Inflammatory macrophage treated with lipopolysaccharide for 1 hour (primary cell): ENCODE measurements at regions not wholly inside any gene's neighbourhood (a gene's known extent, or its start where the extent isn't known, plus 50 kb on each side); places are given as distances from the start of the nearest gene placed in this dataset.

ENCODE experiments used
- DNase-seq, 2 donors: peaks; one replicate each; pipeline ENCODE4 v3.0.0-alpha.2; 2020 to 2022

DNA sequence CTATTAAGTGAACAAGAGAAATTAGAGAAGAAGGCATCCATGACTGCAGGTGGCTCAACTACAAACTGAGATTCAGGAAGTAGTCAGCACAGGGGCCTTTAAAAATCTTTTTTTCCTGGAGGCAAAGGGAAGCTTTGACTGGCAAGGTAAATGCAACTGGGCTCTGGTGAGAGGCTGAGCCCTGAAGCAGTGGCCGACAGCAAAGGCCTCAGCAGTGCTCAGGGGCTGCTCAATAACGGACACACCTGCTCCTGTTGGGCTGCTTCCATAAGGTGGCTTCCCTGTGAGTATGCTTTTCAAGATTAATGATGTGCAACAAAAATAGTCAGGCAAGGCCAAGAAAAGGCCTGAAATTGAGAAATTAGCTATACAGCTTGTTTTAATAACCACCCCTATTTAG, 134.2 kb upstream of the RGMB start:
- DNase-seq: no peak

DNA sequence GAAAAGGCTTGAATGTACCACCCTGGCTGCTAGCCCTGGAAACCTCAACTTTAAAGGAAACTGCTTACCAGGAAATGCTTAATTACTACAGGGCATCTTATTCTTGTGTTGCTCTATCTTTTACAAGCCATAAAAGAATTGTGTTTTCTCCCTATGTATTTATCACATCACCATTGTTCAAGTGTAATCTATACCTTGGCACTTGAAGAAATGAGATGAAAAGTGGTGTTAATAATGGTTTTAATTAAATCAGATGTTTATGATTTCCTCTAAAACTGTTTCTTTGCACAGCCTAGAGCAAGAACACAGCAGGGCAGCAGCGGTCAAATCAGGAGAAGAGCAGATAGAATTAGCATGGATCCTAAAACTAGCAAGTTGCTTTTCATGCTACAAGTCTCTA, 131.8 kb upstream of the RGMB start:
- no peak for DNase-seq

DNA sequence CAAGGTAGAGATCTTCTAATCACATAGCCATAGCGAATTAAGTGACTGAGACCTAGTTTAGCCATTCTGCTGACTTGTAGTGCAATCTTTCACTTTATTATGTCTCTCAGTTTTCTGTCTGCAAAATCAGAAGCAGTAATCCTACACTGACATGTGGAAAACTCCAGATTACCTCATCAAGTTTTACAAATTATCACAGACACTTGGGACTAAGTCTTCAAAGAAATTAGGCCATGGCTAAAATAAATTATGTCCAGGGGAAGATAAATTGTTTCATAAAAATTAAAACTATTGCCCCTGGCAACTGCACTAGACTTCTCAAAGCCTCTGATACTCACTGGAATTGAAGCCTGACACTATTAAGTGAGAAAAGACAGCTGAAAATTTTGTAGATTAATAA, 129.9 kb upstream of the RGMB start:
- DNase-seq: no peak

DNA sequence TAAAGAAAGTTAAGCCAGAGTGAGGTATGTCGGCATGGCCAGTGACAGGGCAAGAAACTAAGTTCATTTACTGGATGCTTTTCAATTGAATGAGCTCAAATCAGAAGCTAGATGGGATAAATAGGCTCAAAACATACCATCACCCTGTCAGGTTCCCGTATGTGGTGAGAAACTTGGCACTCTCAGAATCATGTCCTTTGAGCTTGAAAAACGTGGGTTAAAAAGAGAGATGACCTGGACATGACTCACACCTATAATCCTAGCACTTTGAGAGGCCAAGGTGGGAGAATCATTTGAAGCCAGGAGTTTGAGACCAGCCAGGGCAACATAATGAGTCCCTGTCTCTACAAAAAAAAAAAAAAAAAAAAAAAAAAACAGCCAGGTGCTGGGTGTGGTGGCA, 121.7 kb upstream of the RGMB start:
- DNase-seq: no peak

DNA sequence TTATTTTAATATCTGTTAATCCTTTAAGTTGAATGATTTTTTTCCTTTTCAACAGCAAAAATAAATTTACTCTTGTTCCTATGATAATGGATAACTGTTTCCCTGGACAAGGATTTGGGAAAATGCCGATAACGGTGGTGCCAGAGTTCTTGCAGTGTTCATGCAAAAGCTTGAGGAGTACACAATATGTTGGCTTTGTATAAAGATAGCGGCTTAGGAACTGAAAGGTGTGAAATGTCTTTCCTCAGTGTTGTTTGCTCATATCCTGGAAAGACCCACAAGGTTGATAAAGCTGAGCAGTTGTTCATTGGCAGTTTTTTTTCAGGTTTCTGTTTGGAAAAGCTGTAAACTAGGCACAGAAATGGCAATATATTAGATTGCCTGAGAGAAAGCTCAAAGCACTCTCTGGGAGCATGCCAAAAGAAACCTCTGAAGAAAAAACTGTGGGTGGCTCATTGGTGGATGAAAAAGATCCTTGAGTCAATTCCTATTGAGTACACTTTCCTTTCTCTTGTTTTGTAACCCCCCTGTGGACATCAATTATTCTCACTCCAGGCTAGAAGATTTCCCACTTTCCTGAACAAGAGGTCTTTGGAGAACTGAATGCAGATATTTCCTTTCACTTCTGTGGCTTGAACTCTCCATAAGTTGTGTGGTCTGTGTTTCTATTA, 117.2 kb upstream of the RGMB start:
- no peak for DNase-seq

DNA sequence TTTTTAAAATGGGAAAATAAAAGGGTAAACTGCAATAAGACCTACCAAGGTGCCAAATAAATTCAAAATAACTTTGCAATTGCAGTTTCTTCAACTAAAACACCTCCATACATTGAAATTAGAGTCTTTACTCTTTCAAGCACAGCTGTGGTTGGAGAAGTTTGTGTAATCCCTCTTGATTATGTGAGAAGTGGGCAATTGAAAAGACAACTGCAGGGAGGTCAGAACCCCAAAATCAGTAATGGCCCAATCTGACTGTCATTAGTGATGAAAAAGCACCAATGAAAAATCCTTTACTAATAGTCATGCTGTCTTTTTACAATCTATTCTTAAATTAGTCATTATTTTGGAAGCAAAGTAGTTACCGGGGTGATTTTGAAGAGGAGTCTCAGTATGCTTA, 116.7 kb upstream of the RGMB start:
- DNase-seq: no peak

DNA sequence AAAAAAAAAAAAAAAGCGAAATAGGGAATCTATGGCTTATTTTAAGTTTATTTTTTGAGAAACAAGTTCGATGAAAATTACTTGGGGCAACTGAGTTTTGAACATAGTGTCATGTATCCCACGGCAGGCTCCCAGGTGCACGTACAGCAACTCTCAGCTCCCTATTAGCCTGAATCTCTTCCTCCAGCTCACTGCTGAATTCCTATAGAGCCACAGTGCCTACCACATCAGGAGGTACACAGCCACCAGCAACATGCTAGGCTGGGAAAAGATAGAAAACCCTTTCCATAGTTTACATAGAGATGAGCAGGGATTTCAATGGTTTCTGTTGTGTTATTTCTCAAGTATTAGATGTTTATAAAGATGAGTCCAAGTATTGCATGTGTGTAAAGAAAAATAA, 115.9 kb upstream of the RGMB start:
- no peak for DNase-seq

DNA sequence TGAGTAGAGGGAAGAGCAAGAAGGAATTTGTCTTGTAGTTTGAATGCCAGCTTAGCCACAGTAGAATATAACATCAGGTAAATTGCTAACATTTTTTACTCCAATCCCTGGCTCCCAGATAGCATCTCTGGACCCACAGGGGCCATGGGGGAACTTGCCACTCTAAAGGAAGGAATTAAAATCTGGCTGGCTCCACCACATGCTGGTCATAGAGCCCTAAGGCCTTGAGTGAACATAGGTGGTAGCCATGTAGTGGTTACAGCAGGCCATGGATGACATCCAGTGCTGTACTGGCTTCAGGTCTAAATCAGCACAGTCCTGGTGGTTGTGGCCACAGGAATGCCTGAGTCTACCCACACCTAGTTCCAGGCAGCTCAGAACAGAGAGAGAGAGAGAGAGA, 109.9 kb upstream of the RGMB start:
- DNase-seq: no peak

DNA sequence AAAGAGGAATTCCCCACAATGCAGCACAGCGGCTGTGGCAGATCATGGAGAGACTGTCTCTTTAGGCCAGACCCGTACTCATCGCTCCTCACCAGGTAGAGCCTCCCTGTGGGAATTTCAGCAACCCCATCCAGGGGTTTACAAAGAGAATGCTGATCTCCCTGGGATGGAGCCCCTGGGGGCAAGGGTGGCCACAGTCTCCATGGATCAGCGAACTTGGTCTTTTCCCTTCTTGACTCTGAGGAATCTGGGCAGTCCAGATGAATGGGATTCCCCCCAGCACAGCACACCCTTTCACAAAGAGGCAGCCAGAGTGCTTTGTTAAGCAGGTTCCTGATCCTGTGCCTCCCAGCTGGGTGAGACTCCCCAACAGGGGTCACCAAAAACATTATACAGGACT, 108.7 kb upstream of the RGMB start:
- DNase-seq: no peak

DNA sequence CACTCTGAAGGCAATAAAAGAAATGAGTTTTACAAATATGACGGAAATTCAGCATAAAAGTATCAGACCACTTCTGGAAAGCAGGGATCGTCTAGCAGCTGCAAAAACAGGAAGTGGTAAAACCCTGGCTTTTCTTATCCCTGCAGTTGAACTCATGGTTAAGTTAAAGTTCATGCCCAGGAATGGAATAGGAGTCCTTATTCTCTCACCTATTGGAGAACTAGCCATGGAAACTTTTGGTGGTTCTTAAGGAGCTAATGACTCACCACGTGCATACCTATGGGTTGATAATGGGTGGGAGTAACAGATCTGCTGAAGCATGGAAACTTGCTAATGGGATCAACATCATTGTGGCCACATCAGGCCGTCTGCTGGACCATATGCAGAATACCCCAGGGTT, 93.5 kb upstream of the RGMB start:
- DNase-seq: no peak

DNA sequence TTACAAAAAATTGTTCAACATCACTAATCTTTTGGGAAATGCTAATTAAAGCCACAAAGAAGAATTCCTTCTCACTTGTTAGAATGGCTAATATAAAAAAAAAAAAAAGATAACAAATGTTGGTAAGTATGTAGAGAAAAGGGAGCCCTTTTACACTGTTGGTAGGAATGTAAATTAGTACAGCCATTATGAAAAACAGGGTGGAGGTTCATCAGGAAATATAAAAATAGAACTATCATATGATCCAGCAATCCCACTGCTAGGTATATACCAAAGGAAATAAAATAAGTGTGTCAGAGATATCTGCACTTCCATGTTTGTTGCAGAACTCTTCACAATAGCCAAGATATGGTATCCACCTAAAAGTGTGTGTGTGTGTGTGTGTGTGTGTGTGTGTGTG, 83.5 kb upstream of the RGMB start:
- no peak for DNase-seq

DNA sequence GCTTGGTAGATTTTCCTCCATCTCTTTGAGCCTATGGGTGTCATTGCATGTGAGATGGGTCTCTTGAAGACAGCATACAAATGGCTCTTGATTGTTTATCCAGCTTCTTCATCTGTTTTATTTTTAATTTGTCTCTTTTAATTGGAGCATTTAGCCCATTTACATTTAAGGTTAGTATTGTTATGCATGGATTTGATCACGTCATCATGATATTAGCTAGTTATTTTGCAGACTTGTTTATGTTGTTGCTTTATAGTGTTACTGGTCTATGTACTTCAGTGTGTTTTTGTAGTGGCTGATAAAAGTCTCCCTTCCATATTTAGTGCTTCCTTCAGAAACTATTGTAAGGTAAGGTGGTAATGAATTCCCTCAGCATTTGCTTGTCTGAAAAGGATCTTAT, 78.6 kb upstream of the RGMB start:
- DNase-seq: no peak

DNA sequence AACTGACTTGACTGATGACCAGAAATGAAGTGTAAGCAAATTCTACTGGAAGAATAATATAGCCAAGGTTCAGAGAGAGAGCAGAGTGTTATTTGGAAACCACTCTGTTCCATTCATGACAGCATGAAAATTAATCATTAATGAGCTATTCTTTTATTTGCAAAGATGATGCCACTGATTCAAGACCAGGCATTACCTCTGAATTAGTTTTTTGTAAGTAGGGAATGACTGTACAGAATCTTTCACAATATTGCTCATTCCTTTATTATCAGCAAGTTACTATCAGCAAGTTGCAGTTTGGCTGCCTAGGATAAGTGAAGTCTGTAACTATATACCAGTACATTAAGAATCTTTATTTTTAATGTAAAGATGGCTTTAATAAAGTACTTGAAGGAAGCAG, 75.1 kb upstream of the RGMB start:
- DNase-seq: no peak

DNA sequence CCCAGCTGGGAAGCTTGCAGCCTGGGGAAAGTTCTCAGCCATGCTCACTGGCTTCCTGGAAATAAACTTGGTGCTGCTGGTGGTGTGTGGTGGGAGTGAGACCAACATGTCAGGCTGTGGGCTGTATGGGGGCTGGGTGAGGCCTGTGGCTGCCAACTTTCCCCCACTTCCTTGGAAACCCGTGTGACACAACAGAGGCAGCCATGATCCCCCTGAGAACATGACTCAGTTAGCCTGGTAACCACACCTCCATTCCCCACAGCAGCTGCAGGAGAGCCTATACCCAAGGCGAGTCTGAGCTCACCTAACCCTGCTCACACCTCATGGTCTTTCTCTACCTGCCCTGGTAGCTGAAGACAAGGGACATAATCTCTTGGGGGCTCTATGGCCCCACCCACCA, 72.7 kb upstream of the RGMB start:
- DNase-seq: no peak

DNA sequence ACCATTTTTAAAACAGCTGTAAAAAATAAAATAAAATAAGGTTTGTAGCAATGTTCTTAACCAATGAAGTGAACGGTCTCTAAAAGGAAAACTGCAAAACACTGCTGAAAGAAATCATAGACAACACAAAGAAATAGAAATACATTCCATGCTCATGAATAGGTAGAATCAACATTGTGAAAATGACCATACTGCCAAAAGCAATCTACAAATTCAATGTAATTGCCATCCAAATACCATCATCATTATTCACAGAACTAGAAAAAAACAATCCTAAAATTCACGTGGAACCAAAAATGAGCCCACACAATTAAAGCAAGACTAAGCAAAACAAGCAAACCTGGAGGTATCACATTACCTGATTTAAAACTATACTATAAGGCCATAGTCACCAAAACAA, 67.6 kb upstream of the RGMB start:
- DNase-seq: no peak

DNA sequence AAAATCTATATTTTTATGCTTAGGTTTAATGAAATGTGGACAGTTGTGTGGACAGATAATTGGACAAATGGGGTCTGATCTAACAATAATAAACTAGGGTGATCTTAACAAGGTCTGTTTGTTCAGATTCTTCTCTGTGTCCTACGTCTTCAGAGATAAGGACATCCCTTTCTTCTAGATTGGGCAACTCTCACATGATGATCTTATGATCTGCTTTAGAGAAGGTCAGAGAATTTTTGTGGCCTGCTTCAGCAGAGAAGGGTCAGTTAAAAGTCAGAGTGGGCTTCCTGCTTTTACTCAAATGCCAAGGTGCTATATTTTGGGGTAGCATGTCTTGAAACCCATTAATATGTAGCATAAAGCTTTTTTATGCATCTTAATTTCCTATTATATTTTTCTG, 63.8 kb upstream of the RGMB start:
- no peak for DNase-seq

DNA sequence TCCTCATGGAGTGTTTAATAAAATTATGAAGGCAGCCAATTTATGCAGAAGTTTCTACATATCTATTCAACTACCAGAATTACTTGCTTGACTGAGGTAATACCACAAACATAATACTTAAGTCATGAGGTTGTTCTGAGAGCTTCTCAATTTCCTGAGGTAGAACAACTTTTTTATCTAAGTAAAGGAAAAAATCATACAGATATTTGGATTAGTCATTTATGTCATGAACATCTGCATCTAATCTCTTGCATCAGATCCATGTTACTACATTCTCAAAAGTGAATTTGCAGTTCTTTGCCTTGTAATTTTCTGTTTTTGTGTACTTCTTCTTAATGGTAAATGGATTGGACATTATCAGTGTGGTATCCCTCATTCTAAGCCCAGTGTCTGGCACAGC, 60.4 kb upstream of the RGMB start:
- no peak for DNase-seq

DNA sequence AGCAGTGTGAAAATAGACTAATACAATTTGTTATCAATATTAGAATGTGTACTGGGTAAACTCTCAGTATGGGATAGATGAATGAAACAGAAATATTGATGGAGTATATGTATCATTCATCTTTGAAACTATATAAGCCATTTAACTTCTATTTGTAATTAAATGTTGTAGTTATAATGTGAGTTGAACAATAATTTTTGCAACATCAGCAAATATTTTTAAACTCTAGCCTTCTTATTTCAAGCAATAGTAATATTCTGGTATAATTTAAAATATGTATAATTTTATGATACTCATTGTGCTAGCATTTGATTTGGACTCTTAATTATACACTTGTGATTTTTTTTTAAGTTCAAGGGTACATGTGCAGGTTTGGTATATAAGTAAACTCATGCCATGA, 59.6 kb upstream of the RGMB start:
- no peak for DNase-seq

DNA sequence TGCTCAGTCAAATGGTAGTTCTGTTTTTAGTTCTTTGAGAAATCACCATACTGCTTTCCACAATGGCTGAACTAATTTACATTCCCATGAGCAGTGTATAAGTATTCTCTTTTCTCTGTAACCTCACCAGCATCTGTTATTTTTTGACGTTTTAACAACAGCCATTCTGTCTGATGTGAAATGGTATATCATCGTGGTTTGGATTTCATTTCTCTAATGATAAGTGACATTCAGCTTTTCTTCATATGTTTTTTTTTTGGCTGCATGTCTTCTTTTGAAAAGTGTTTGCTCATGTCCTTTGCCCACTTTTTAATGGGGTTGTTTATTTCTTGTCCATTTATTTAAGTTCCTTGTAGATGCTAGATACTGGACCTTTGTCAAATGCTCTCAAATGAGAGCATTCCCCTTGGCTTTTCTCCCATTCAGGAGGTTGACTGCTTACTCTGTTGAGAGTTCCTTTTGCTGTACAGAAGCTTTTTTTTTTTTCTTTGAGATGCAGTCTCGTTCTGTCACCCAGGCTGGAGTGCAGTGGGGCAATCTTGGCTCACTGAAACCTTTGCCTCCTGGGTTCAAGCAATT, 58.7 kb upstream of the RGMB start:
- DNase-seq: no peak

DNA sequence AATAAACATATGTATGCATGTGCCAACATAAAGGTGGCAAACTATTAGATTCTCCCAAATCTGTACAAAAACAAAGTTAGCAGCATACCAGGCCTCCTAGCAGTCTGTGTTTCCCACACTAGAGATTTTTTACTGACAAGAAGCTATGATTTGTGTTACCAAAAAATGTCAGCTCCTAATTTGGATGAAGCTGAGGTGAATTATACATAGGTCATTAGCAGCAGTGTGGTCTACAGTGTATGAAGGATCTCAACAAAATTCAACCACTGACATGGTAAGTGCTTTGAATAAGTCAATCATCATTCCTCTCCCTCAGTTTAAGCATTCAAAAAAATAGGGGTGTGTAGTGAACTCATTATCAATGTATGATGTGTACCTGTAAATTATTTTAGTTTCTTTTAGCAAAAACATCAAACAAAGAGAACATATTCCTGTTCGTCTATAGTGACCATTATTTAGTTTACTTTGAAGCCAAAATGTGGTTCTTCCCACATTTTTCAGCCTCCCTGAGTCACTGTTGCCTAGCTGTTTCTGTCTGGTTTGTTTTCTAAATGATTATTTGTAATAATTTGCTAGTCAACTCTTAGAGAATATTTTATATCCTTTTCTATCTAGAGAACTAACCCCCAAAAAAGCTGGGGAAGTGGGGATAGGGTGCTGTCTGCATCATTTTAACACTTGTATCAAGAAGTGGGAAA, 52.1 kb upstream of the RGMB start:
- DNase-seq: no peak

DNA sequence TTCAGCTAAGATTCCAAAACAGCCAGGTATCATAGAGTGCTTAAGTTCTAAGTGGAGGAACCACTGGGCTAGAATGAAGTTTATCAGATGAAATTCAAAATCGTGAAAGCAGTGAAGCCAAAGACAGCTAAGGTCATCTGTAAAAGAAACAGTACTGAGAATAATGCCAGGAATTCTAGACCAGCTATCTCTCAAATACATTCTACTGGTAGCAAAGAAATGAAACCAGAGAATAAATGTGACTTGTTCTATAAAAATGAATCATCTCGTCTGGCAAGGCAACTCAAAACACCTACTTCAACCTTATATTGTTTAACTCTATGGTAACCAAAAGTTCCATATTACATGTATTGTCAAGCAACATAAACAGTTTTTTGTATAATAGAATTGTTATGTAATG, 51.3 kb upstream of the RGMB start:
- DNase-seq: no peak

DNA sequence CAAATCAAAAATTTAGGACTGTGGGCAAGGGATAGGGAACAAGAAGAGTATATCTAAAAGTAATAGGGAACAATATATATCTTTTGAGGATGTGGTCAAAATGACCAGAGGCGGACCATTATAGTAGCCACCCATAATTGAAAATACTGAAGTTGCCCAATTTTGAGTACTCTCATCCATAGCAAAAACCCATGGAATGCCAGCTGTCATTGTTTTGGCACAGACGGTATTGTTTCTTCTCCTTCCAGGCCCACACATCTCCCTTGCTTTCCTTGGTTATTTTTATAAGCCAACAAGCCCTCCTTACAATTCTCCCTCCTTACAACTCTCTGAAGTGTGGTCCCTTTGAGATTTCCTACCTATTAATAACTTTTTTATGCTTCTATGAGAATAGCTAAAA, 50.4 kb upstream of the RGMB start:
- no peak for DNase-seq
